WTC11 (cell line): ENCODE measurements at regions not wholly inside any gene's neighbourhood (a gene's known extent, or its start where the extent isn't known, plus 50 kb on each side); places are given as distances from the start of the nearest gene placed in this dataset.

ENCODE experiments used
- ATAC-seq: fragments of 200-7000 bp; cut with Tn5 transposase; 2 replicates; pipeline ENCODE4 v1.10.0; 2021; ENCODE audit warnings: mild to moderate bottlenecking, moderate library complexity
- CTCF ChIA-PET: fragments of 300-600 bp; sonication (Branson Sonifier 250); formaldehyde crosslinking; loops from one replicate; lab custom pipeline; 2021; ENCODE audit warnings: antibody characterized with exemption; lab: Charles Lee
- POLR2A ChIA-PET: fragments of 350-600 bp; sonication (Branson Sonifier 250); formaldehyde crosslinking; loops from one replicate; lab custom pipeline; 2021; ENCODE audit warnings: antibody characterized with exemption; lab: Charles Lee
- DNase-seq: peaks from one replicate; pipeline ENCODE4 v3.0.0; 2021; ENCODE audit warnings: low spot score
- H3K27ac Mint-ChIP-seq: 2 replicates; pipeline ENCODE4 v1.8.0; 2021; ENCODE audit warnings: mixed read lengths
- H3K27me3 Mint-ChIP-seq: 2 replicates; pipeline ENCODE4 v1.8.0; 2021; ENCODE audit warnings: low read depth, mild to moderate bottlenecking, moderate library complexity, mixed read lengths
- H3K36me3 Mint-ChIP-seq: 2 replicates; pipeline ENCODE4 v1.8.0; 2021; ENCODE audit warnings: mixed read lengths
- H3K4me1 Mint-ChIP-seq: 2 replicates; pipeline ENCODE4 v1.8.0; 2022; ENCODE audit warnings: mixed read lengths
- H3K4me3 Mint-ChIP-seq: 2 replicates; pipeline ENCODE4 v1.8.0; 2021; ENCODE audit warnings: mild to moderate bottlenecking, moderate library complexity, mixed read lengths
- H3K9me3 Mint-ChIP-seq: 2 replicates; pipeline ENCODE4 v1.8.0; 2021; ENCODE audit warnings: mixed read lengths
- AFF4 ChIP-seq: sonication (generic); formaldehyde crosslinking; IDR thresholded peaks from 2 replicates; pipeline ENCODE4 v1.8.1; 2023; ENCODE audit warnings: mild to moderate bottlenecking, missing genetic modification reagents, borderline replicate concordance
- CTCF ChIP-seq: fragments of 200-600 bp; IDR thresholded peaks from 2 replicates; pipeline ENCODE4 v1.8.0; 2022; ENCODE audit warnings: antibody characterized with exemption
- ESRRA ChIP-seq: sonication (generic); formaldehyde crosslinking; IDR thresholded peaks from 2 replicates; pipeline ENCODE4 v1.8.1; 2022; ENCODE audit warnings: mild to moderate bottlenecking, missing genetic modification reagents, borderline replicate concordance
- GABPB1 ChIP-seq: sonication (generic); formaldehyde crosslinking; IDR thresholded peaks from 2 replicates; pipeline ENCODE4 v1.8.1; 2023; ENCODE audit warnings: mild to moderate bottlenecking, missing genetic modification reagents
- HMGXB4 ChIP-seq: sonication (generic); formaldehyde crosslinking; IDR thresholded peaks from 2 replicates; pipeline ENCODE4 v1.8.1; 2023; ENCODE audit warnings: mild to moderate bottlenecking, moderate library complexity, missing genetic modification reagents
- JAZF1 ChIP-seq: fragments of 250-450 bp; sonication (Bioruptor Pico); IDR thresholded peaks from 2 replicates; pipeline ENCODE4 v1.9.0; 2021; ENCODE audit warnings: moderate library complexity, mild to moderate bottlenecking, inconsistent platforms
- RELA ChIP-seq: sonication (generic); formaldehyde crosslinking; IDR thresholded peaks from 2 replicates; pipeline ENCODE4 v1.8.1; 2022; ENCODE audit warnings: missing genetic modification reagents, mild to moderate bottlenecking, borderline replicate concordance
- SMAD4 ChIP-seq: sonication (generic); formaldehyde crosslinking; IDR thresholded peaks from 2 replicates; pipeline ENCODE4 v1.8.0; 2022; ENCODE audit warnings: mild to moderate bottlenecking, missing genetic modification reagents
- SP1 ChIP-seq: sonication (generic); formaldehyde crosslinking; conservative IDR thresholded peaks from 2 replicates; pipeline ENCODE4 v1.8.1; 2022; ENCODE audit warnings: missing genetic modification reagents
- TEAD4 ChIP-seq: sonication (generic); formaldehyde crosslinking; IDR thresholded peaks from 2 replicates; pipeline ENCODE4 v1.8.0; 2022; ENCODE audit warnings: mild to moderate bottlenecking, missing genetic modification reagents
- ZNF219 ChIP-seq: sonication (generic); formaldehyde crosslinking; IDR thresholded peaks from 2 replicates; pipeline ENCODE4 v1.8.0; 2023; ENCODE audit warnings: missing genetic modification reagents, mild to moderate bottlenecking, borderline replicate concordance
- ZNF423 ChIP-seq: fragments of 250-450 bp; sonication (Bioruptor Pico); IDR thresholded peaks from 2 replicates; pipeline ENCODE4 v2.1.2; 2022; ENCODE audit warnings: mild to moderate bottlenecking, moderate library complexity
- ZNF532 ChIP-seq: fragments of 250-450 bp; sonication (Bioruptor Pico); IDR thresholded peaks from 2 replicates; pipeline ENCODE4 v1.9.0; 2021; ENCODE audit warnings: mild to moderate bottlenecking, borderline replicate concordance

- no peak for TF ChIP-seq ZNF423 (CRISPR knock-in tag)
- Mint-ChIP-seq H3K36me3 (no peaks in the 10 kb centered on the region), H3K4me1 (no peaks in the 10 kb centered on the region), H3K9me3 (peaks cover 3% of the 10 kb centered on the region; the same call in 1 of the 2 replicates), H3K4me3 (no peak overlapping the region), H3K27me3 (no peaks in the 10 kb centered on the region; the same call in 1 of the 2 replicates), H3K27ac (no peak overlapping the region)
- no peak for ATAC-seq
- no peak for DNase-seq
- CTCF ChIA-PET: interaction anchor here (0.8 to 1.8 kb wide), 3 partner anchors 9 to 522 kb away, joined by 4 to 7 read pairs (median 5); no protein-coding TSS in a partner anchor
- POLR2A ChIA-PET: no interaction called here
Observed at GRCh38 chr12:94091624-94092023, 56.8 kb upstream of the PLXNC1 start.

GRCh38 chr12:94092516-94093241 is 55.7 kb upstream of the PLXNC1 start:
- ATAC-seq: no peak
- no peaks in the 10 kb centered on the region; the same call in 1 of the 2 replicates for H3K27me3 Mint-ChIP-seq

More at GRCh38 chr12:94092516-94093241, 55.7 kb upstream of the PLXNC1 start:
- H3K9me3 Mint-ChIP-seq: no peaks in the 10 kb centered on the region
- no peaks in the 10 kb centered on the region for H3K4me1 Mint-ChIP-seq
- H3K36me3 Mint-ChIP-seq: no peaks in the 10 kb centered on the region
- no peak overlapping the region for H3K27ac Mint-ChIP-seq
- DNase-seq: no peak
- ChIA-PET CTCF (interaction anchor here (1.8 kb wide), 1 partner anchor 10 kb away, joined by 7 read pairs; no protein-coding TSS in a partner anchor), POLR2A (no interaction called here)
- TF ChIP-seq GABPB1 (CRISPR knock-in tag) (no peak), ESRRA (CRISPR knock-in tag) (no peak), HMGXB4 (CRISPR knock-in tag) (no peak), SMAD4 (CRISPR knock-in tag) (no peak), JAZF1 (CRISPR knock-in tag) (no peak), ZNF532 (no peak), AFF4 (no peak), TEAD4 (CRISPR knock-in tag) (no peak), RELA (CRISPR knock-in tag) (no peak), SP1 (no peak), CTCF (no peak), ZNF219 (no peak)
- no peak overlapping the region for H3K4me3 Mint-ChIP-seq
